GM10266 (cell line): ENCODE measurements at regions not wholly inside any gene's neighbourhood (a gene's known extent, or its start where the extent isn't known, plus 50 kb on each side); places are given as distances from the start of the nearest gene placed in this dataset.

Source experiments
- DNase-seq: peaks from one replicate; pipeline ENCODE4 v3.0.0; 2012; ENCODE audit errors: extremely low spot score
- CTCF ChIP-seq: IDR thresholded peaks from 2 replicates; pipeline ENCODE4 v1.5.1; 2012; ENCODE audit warnings: mild to moderate bottlenecking, low read depth; ENCODE audit not compliant: control insufficient read depth, insufficient read depth; ENCODE audit errors: missing control alignments

- no peak for TF ChIP-seq CTCF
- no peak for DNase-seq
Observed at GRCh38 chr11:103798446-103798845, 238.0 kb upstream of the DDI1 start.

- no peak for DNase-seq
- TF ChIP-seq CTCF = no peak
Observed at GRCh38 chr11:103800406-103801114, 235.9 kb upstream of the DDI1 start.

- no peak for TF ChIP-seq CTCF
- DNase-seq = no peak
Observed at GRCh38 chr11:103803062-103803461, 233.4 kb upstream of the DDI1 start.

- DNase-seq = no peak
- no peak for TF ChIP-seq CTCF
Observed at GRCh38 chr11:103805688-103806009, 230.8 kb upstream of the DDI1 start.

- no peak for DNase-seq
- no peak for TF ChIP-seq CTCF
Observed at GRCh38 chr11:103806130-103806895, 230.1 kb upstream of the DDI1 start.

- no peak for TF ChIP-seq CTCF
- no peak for DNase-seq
Observed at GRCh38 chr11:103807806-103808205, 228.6 kb upstream of the DDI1 start.

GRCh38 chr11:103808252-103808651, 228.2 kb upstream of the DDI1 start:
- no peak for DNase-seq
- no peak for TF ChIP-seq CTCF
